Superior temporal gyrus (tissue), 1 donor: ENCODE measurements at regions not wholly inside any gene's neighbourhood (a gene's known extent, or its start where the extent isn't known, plus 50 kb on each side); places are given as distances from the start of the nearest gene placed in this dataset.

Experiments used
- DNase-seq: peaks from one replicate; pipeline ENCODE4 v3.0.0-alpha.2; 2016; ENCODE audit errors: extremely low spot score

- no peak for DNase-seq
Observed at GRCh38 chr15:29377161-29377560, 107.5 kb upstream of the NSMCE3 start.

DNA sequence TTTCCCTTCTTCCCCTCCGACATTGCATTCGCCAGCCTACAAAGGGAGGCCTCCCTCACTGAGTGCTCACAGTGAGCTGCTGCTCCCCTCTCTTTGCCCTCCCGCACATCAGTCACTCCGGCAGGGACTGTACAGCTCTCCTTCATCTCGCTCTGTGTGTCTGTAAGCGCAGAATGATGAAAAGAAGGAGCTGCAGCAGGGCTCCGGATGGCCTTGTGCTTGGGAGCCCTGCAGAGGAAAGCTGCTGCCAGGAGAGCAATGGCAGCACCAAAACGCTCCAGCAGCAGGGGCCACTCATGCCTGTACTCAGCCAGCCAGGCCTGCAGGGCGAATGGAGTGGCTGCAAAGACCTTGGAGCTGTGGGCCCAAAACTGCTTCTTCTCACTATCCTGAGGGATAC, 107.0 kb upstream of the NSMCE3 start:
- no peak for DNase-seq

GRCh38 chr15:29369261-29369660, 99.6 kb upstream of the NSMCE3 start:
- no peak for DNase-seq

- DNase-seq, result peak; percentile 57
Observed at GRCh38 chr15:29364426-29365078, 94.9 kb upstream of the NSMCE3 start.

DNA sequence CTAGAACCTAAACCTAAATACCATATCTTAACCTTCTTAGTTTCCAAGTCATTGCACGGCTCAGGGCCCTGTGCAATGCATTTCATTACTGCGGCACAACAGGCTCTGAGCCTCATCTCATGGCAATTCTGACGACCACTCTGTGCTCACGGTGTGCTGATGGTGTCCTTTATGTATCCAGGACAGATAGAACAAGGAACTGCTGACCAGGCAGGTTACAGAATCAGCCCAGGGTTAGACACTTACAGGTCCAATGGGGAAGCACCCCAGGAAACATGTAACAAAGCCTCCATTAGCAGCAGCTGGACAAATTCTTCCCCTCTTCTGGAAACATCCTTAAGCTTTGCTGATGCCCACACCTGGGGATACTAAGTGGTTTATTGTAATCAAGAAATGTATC, 91.9 kb upstream of the NSMCE3 start:
- DNase-seq, result no peak

DNA sequence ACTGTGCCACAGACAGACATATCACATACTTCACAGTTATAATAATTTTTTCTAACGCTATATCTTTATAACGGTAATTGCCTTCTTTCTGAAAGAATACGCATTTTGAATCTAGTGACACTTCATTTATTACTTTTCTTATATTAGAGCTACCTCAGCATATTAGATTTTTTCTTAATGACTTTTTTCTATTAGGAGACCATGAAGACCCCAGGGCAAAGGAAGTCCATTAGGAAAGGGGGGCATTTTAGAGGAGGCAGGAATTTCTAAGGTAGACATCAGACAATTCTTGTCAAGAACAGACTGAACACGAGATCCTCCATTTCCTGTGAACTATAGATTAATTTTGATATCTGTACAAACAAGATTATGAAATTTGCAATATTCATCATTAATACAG, 90.5 kb upstream of the NSMCE3 start:
- no peak for DNase-seq

DNA sequence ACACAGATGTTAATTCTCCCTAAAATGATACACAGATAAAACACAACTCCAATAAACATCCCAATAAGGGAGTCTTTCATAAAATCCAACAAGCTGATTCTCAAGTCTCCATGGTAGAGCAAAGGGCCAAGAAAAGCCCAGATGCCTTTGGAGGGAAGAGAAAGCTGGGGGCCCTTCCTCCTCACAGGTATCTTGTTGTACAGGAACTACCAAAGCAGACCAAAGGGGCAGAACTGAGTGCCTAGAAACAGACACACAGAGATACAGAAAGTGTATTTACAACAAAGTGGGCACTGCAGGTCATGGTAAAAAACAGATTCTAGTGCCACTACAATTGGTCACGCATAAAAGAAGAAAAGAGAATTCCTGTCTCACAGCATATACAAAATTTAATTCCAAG, 87.2 kb upstream of the NSMCE3 start:
- DNase-seq, result no peak

GRCh38 chr15:29355477-29355876, 85.9 kb upstream of the NSMCE3 start:
- DNase-seq, result no peak

DNA sequence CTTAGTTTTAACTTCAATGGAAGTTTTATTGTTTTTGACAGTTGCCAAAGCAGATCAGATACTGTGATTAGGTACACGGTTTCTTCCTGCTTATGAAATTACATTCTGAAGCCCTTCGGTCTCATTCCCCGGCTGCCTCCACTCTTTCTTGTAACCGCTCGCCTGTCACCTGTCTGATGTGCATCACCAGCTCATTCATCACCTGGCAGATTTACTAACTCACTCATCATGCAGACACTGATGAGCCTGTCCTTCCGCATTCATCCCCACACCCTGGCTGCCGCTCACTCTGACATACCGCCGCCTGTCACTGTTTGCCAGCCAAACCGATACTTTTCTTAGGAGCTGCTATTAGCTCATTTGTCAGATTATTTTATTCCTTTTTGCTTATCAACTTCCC, 82.8 kb upstream of the NSMCE3 start:
- no peak for DNase-seq

GRCh38 chr15:29349196-29349595, 79.6 kb upstream of the NSMCE3 start:
- DNase-seq, result no peak

DNA sequence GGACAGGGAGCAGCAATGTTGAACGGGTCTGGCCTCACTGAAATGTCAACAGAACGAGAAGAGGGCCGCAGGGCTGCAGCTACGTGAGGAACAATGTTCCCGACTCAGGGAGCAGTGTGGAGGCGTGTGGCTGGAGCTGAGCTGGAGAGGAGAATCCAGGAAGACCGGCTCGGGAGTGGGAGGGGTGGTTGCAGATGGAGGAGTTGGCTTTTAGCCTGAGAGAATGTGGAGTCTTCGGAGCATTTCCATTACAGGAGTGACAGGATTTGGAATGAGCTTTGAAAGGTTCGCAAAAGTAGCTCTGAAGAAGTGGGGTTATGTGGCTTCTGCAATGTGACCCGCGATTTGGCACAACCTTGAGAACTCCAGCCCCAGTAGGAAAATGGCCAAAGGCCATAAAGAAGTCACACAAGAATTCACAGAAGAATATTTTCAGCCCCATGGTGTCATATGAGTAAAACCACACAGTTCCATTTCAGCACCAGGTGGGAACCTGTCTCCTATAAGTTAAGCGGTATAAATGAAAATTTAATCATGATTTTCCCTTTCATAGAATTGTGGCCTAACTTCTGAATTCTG, 78.8 kb upstream of the NSMCE3 start:
- DNase-seq, result peak; percentile 67

GRCh38 chr15:29346998-29347397, 77.4 kb upstream of the NSMCE3 start:
- DNase-seq, result no peak

DNA sequence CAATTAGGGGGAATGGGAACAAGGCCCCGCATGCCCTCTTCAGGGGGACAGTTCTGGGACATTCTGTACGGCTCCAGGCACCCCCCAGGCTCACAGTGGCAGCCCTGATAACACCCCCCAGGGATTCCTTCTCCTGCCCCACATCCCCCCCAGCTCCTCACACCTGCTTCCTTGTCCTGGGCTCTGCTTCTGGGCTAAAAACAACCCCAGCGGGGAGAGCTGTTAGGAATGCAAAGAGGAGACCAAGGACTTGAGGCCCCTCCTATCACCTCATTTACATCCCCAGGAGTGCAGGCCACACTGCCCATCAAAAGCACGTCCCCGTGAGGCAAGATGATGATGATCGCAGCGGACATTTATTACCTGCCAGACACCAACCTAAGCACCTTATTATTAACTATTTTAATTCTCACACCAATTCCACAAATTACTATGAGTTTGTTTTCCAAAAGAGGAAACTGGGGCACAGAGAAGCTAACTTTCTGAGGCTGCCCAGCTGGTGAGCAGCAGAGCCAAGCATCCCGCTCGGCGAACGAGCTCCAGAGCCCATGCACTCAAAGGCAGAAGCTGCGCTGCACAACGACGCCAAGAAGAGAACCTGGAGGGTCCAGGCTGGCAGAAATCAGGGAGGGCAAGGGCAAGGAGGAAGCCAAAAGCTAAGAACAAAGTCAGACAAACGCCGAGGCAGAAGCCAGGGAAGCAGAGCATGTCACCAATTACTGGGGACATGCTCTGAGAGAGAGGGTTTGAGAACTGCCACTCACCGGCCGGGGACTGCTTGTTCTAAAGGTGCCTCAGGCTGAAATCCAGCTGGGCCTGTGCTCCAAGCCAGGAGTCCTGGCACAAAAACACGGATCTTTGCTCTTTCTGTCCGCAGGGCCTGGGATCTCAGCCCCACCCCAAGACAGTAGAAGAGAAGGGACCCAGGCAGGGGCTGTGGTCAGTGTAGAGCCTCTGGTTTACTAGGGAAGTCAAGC, 76.2 kb upstream of the NSMCE3 start:
- DNase-seq, result no peak

DNA sequence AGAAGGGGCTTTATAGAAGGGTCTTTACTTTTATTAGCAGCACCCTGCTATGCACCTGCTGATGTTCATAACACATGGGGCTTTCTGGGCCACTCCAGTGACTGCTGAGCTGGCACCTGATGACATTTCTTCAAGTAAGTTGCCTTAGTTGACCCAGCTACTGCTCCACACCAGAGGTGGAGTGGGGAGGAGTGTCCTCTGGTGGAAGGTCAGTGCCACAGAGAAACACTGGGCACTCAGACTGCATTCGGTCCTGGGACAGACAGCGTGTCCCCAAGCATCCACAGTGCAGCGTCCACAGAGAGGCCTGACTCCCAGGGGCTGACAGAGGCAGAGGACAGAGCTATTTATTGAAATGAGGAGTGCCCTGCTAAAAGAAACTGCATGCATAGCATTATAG, 74.9 kb upstream of the NSMCE3 start:
- DNase-seq, result no peak

DNA sequence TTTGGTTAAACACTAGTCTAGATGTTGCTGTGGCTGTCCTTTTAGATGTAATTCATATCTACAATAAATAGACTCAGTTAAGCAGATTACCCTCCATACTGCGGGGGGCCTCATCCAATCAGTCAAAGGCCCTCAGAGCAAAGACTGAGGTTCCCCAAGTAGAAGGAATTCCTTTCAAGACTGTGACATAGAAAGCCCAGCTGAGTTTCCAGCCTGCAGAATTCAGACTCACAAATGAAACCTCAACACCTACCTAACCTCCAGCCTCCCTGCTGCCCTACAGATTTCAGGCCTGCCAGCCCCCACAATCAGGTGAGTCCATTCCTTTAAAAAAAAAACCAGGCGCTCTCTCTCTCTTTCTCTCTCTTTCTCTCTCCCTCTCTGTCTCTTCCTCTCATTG, 73.6 kb upstream of the NSMCE3 start:
- no peak for DNase-seq

DNA sequence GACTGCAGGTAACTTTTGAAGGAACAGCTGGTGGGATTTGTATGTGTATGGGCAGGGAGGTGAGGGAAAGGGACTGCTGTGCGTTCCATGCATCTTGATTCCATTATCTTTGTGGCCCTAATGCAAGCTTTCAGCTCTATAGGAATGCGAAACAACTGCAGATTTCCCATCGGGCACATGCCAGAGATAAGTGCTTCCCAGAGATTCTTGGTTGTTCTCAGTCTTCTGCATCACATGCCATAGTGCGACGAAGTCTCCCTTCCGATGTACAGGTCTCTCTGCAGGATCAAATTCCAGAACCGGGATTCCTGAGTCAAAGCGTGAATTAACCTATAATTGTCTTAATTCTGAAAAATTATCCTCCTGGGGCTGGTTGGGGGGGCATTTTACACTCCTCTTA, 72.6 kb upstream of the NSMCE3 start:
- DNase-seq, result no peak

DNA sequence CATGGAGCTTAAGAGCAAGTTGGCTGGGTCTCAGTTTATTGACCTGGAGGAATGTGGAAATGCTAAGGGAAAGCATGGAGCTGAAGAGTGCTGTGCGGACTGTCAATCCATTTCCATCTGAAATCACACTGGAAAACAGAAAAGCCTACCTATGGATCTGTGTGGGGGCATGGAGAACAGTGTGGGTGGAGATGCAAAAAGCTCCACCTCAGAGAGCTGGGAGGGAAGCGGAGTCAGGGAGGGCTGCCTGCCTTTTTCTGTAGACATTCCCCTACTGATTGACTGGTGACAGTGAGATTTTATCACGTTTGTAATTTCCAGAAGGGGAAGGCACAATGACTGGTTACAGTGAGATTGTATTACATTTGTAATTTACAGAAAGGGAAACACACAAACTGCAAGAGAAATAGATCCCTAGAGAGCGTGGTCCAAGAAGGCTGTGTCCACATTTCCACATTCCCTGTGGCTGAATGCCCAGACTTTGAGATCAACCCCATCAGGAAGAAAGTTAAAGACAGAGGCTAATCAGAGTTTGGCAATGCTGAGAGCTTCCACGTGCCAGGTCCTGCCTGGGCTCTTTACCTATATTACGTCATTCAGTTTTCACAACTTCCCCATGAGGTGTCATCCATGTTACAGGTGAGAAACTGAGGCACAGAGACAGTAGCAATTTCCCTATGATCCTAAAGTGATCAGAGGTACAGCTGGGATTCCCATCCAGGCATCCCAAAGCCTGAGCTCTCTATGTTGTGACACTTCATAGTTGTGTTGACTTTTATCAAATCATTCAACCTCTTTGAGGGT, 67.7 kb upstream of the NSMCE3 start:
- no peak for DNase-seq

DNA sequence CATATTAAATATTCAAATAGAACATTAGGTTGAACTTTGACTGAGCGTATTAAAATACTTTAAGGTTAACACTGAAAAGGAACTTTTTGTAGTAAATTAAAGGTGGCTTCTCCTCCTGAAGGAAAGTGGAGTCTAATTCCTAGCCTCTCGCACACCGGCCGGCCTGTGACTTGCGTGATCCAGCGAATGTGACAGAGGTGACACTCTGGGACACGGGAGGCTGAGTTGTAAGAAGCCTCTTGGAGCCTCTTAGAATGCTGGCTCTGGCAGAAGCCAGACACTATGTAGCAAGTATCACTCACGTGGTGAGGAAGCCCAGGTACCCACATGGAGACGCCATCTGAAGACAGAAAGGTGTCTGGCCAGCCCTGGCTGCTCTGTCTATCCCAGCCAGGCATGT, 64.9 kb upstream of the NSMCE3 start:
- DNase-seq, result no peak

DNA sequence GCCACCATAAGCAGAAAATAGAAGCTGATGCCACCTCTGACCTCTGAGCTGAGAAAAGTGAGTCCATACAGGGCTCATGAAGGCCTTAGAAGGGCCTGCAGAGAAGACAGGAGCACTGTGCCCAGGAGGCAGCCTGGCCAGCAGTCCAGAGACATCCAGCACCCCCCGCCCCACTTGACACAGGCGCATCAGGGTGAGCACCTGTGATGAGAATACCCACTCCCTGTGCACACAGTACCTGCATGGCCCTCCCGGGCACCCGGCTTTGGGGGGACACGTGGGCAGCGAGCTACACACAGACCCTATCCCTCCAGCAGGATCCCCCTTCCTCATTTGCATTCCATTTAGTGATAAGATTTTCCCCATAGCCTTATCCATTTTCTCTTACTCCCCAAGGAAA, 63.6 kb upstream of the NSMCE3 start:
- no peak for DNase-seq

DNA sequence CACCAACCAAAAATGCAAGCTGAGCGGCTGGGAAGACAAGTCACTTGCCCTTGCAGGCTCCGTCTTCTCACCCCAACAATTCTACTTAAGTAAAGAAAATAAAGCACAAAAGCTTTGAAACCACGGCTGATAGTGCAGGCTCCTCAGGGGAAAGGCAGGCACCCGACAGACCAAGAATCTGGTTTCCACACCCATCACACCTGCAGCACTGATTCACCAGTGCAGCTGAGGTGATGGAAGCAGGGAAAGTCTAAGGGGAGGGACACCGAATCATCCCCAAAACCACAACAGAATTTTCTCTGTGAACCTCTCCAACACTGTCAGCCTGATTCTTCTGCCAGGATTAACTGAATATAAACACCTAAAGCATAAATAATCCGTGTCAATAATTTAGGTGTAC, 62.0 kb upstream of the NSMCE3 start:
- no peak for DNase-seq

DNA sequence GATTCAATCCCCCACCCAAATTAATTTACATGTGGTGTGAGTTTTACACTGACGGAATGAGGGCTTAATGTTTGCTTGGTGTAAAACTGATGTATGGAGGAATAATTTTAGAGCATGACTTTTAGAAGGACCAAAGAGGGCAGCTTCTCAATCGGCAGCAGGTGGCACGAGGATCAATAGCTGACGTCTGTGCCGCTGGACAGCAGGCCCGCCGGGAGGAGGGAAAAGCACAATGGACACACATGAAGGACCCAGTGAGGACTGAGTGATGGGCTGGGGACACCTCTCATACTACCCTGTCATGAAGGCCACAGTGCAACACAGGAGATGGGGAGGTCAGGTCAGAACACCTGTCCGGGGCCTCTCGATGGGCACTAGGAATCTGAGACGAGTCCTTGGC, 61.4 kb upstream of the NSMCE3 start:
- DNase-seq, result no peak

DNA sequence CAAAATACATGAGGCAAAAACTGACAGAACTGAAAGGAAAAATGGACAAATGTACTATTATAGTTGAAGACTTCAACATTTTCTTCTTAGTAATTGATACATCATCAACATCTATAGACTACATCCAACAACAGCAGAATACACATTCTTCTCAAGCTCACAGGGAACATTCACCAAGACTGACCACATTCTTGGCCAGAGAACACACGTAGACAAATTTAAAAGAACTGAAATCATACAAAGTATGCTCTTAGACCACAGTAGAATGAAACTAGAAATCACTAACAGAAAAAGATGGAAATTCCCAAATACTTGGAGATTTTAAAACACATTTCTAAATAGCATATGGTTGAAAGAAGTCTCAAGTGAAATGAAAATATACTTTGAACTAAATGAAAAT, 55.1 kb upstream of the NSMCE3 start:
- DNase-seq, result no peak
